Activated CD4-positive, alpha-beta T cell treated with anti-CD3 and anti-CD28 coated beads, Interleukin-2, amount 10 ng/mL, durations not matched to agents 24 days and 14 days (primary cell): ENCODE measurements at regions not wholly inside any gene's neighbourhood (a gene's known extent, or its start where the extent isn't known, plus 50 kb on each side); places are given as distances from the start of the nearest gene placed in this dataset.

Source experiments
- DNase-seq: peaks from one replicate; pipeline ENCODE4 v3.0.0; 2022
- H3K27ac Mint-ChIP-seq: one replicate; pipeline ENCODE4 v1.8.0; 2022; ENCODE audit warnings: mild to moderate bottlenecking, mixed read lengths
- H3K27me3 Mint-ChIP-seq: one replicate; pipeline ENCODE4 v1.8.0; 2022; ENCODE audit warnings: mixed read lengths
- H3K36me3 Mint-ChIP-seq: one replicate; pipeline ENCODE4 v1.8.0; 2022; ENCODE audit warnings: low read depth, mild to moderate bottlenecking, mixed read lengths
- H3K4me1 Mint-ChIP-seq: one replicate; pipeline ENCODE4 v1.8.0; 2021; ENCODE audit warnings: mixed read lengths
- H3K4me3 Mint-ChIP-seq: one replicate; pipeline ENCODE4 v1.8.0; 2022; ENCODE audit warnings: mild to moderate bottlenecking, moderate library complexity, mixed read lengths
- H3K9me3 Mint-ChIP-seq: one replicate; pipeline ENCODE4 v1.8.0; 2021; ENCODE audit warnings: mixed read lengths
- intact Hi-C: fragments of 100-400 bp; cut with micrococcal nuclease; formaldehyde crosslinking; loops from one replicate; pipeline ENCODE4 v1.15.1; 2023

GRCh38 chr2:118618279-118618678 lies 229.2 kb downstream of the EN1 start:
- H3K4me3 Mint-ChIP-seq = no peak overlapping the region
- no peaks in the 10 kb centered on the region for H3K9me3 Mint-ChIP-seq
- no peak overlapping the region for H3K27ac Mint-ChIP-seq
- no peaks in the 10 kb centered on the region for H3K27me3 Mint-ChIP-seq
- H3K4me1 Mint-ChIP-seq = no peaks in the 10 kb centered on the region
- no peak for DNase-seq
- intact Hi-C loops = no loop called here
- no peaks in the 10 kb centered on the region for H3K36me3 Mint-ChIP-seq

GRCh38 chr2:118616432-118616831 lies 231.0 kb downstream of the EN1 start:
- Mint-ChIP-seq H3K36me3 (no peaks in the 10 kb centered on the region), H3K4me3 (no peak overlapping the region), H3K27ac (no peak overlapping the region), H3K4me1 (no peaks in the 10 kb centered on the region), H3K27me3 (no peaks in the 10 kb centered on the region), H3K9me3 (no peaks in the 10 kb centered on the region)
- intact Hi-C loops = no loop called here
- DNase-seq = no peak

GRCh38 chr2:118614841-118615271 lies 232.6 kb downstream of the EN1 start:
- Mint-ChIP-seq H3K36me3 (no peaks in the 10 kb centered on the region), H3K27me3 (no peaks in the 10 kb centered on the region), H3K4me1 (no peaks in the 10 kb centered on the region), H3K27ac (no peak overlapping the region), H3K4me3 (no peak overlapping the region), H3K9me3 (no peaks in the 10 kb centered on the region)
- intact Hi-C loops = no loop called here
- DNase-seq = no peak

- intact Hi-C loops = no loop called here
- Mint-ChIP-seq H3K4me3 (no peak overlapping the region), H3K27me3 (no peaks in the 10 kb centered on the region), H3K4me1 (no peaks in the 10 kb centered on the region), H3K36me3 (no peaks in the 10 kb centered on the region), H3K27ac (no peak overlapping the region), H3K9me3 (no peaks in the 10 kb centered on the region)
- no peak for DNase-seq
These were observed 233.7 kb downstream of the EN1 start for GRCh38 chr2:118613737-118614136.

GRCh38 chr2:118611691-118612090 lies 235.8 kb downstream of the EN1 start:
- Mint-ChIP-seq H3K27me3 (no peaks in the 10 kb centered on the region), H3K4me1 (no peaks in the 10 kb centered on the region), H3K36me3 (no peaks in the 10 kb centered on the region), H3K27ac (no peak overlapping the region), H3K4me3 (no peak overlapping the region), H3K9me3 (no peaks in the 10 kb centered on the region)
- intact Hi-C loops = no loop called here
- no peak for DNase-seq

- DNase-seq = no peak
- Mint-ChIP-seq H3K9me3 (no peaks in the 10 kb centered on the region), H3K4me1 (no peaks in the 10 kb centered on the region), H3K27ac (no peak overlapping the region), H3K27me3 (no peaks in the 10 kb centered on the region), H3K4me3 (no peak overlapping the region), H3K36me3 (no peaks in the 10 kb centered on the region)
- intact Hi-C loops = no loop called here
These were observed 238.3 kb downstream of the EN1 start for GRCh38 chr2:118609138-118609537.

GRCh38 chr2:118607641-118608040 lies 239.8 kb downstream of the EN1 start:
- no peak for DNase-seq
- Mint-ChIP-seq H3K4me1 (no peaks in the 10 kb centered on the region), H3K36me3 (no peaks in the 10 kb centered on the region), H3K4me3 (no peak overlapping the region), H3K27me3 (no peaks in the 10 kb centered on the region), H3K9me3 (no peaks in the 10 kb centered on the region), H3K27ac (no peak overlapping the region)
- intact Hi-C loops = no loop called here

GRCh38 chr2:118604811-118605210 lies 242.6 kb downstream of the EN1 start:
- H3K9me3 Mint-ChIP-seq = no peaks in the 10 kb centered on the region
- DNase-seq = no peak
- H3K27ac Mint-ChIP-seq = no peak overlapping the region
- H3K27me3 Mint-ChIP-seq = no peaks in the 10 kb centered on the region
- H3K36me3 Mint-ChIP-seq = no peaks in the 10 kb centered on the region
- no peaks in the 10 kb centered on the region for H3K4me1 Mint-ChIP-seq
- intact Hi-C loops = no loop called here
- no peak overlapping the region for H3K4me3 Mint-ChIP-seq

GRCh38 chr2:118604371-118604770 lies 243.1 kb downstream of the EN1 start:
- no peaks in the 10 kb centered on the region for H3K36me3 Mint-ChIP-seq
- DNase-seq = no peak
- no peaks in the 10 kb centered on the region for H3K9me3 Mint-ChIP-seq
- no peak overlapping the region for H3K27ac Mint-ChIP-seq
- no peaks in the 10 kb centered on the region for H3K27me3 Mint-ChIP-seq
- no peaks in the 10 kb centered on the region for H3K4me1 Mint-ChIP-seq
- intact Hi-C loops = no loop called here
- H3K4me3 Mint-ChIP-seq = no peak overlapping the region

- H3K36me3 Mint-ChIP-seq = no peaks in the 10 kb centered on the region
- H3K27ac Mint-ChIP-seq = no peak overlapping the region
- H3K9me3 Mint-ChIP-seq = peaks cover 6% of the 10 kb centered on the region
- no peaks in the 10 kb centered on the region for H3K27me3 Mint-ChIP-seq
- no peaks in the 10 kb centered on the region for H3K4me1 Mint-ChIP-seq
- no peak overlapping the region for H3K4me3 Mint-ChIP-seq
- no peak for DNase-seq
- intact Hi-C loops = no loop called here
These were observed 248.3 kb downstream of the EN1 start for GRCh38 chr2:118599141-118599540.

- H3K36me3 Mint-ChIP-seq = no peaks in the 10 kb centered on the region
- intact Hi-C loops = no loop called here
- no peaks in the 10 kb centered on the region for H3K4me1 Mint-ChIP-seq
These were observed 250.8 kb downstream of the EN1 start for GRCh38 chr2:118596620-118597019.

GRCh38 chr2:118593257-118593656 lies 254.2 kb downstream of the EN1 start:
- Mint-ChIP-seq H3K27ac (no peak overlapping the region), H3K36me3 (no peaks in the 10 kb centered on the region), H3K9me3 (peaks cover 6% of the 10 kb centered on the region), H3K4me3 (no peak overlapping the region), H3K27me3 (peaks cover 2% of the 10 kb centered on the region), H3K4me1 (no peaks in the 10 kb centered on the region)
- intact Hi-C loops = no loop called here
- DNase-seq = no peak

More at GRCh38 chr2:118596620-118597019, 250.8 kb downstream of the EN1 start:
- Mint-ChIP-seq H3K9me3 (peaks cover 6% of the 10 kb centered on the region), H3K4me3 (no peak overlapping the region), H3K27ac (no peak overlapping the region), H3K27me3 (peaks cover 2% of the 10 kb centered on the region)
- no peak for DNase-seq

- Mint-ChIP-seq H3K27ac (no peak overlapping the region), H3K27me3 (peaks cover 2% of the 10 kb centered on the region), H3K9me3 (no peaks in the 10 kb centered on the region), H3K4me1 (no peaks in the 10 kb centered on the region), H3K36me3 (no peaks in the 10 kb centered on the region), H3K4me3 (no peak overlapping the region)
- DNase-seq = no peak
- intact Hi-C loops = no loop called here
These were observed 256.2 kb downstream of the EN1 start for GRCh38 chr2:118591223-118591622.

GRCh38 chr2:118589721-118590120 lies 257.7 kb downstream of the EN1 start:
- H3K27ac Mint-ChIP-seq = no peak overlapping the region
- H3K4me1 Mint-ChIP-seq = no peaks in the 10 kb centered on the region
- H3K4me3 Mint-ChIP-seq = no peak overlapping the region
- intact Hi-C loops = no loop called here
- H3K9me3 Mint-ChIP-seq = no peaks in the 10 kb centered on the region
- DNase-seq = no peak
- no peaks in the 10 kb centered on the region for H3K36me3 Mint-ChIP-seq
- peaks cover 2% of the 10 kb centered on the region for H3K27me3 Mint-ChIP-seq

- no peak for DNase-seq
- Mint-ChIP-seq H3K4me1 (no peaks in the 10 kb centered on the region), H3K27ac (no peak overlapping the region), H3K36me3 (no peaks in the 10 kb centered on the region), H3K9me3 (no peaks in the 10 kb centered on the region), H3K27me3 (peaks cover 2% of the 10 kb centered on the region), H3K4me3 (no peak overlapping the region)
- intact Hi-C loops = no loop called here
These were observed 258.6 kb downstream of the EN1 start for GRCh38 chr2:118588850-118589249.
